Trophoblast cell (in vitro differentiated cells and primary cell): ENCODE measurements at regions not wholly inside any gene's neighbourhood (a gene's known extent, or its start where the extent isn't known, plus 50 kb on each side); places are given as distances from the start of the nearest gene placed in this dataset.

Experiments used
- DNase-seq, 2 donors: peaks; one replicate each; pipeline ENCODE4 v3.0.0-alpha.2; 2016
- H2AFZ ChIP-seq: 2 replicates; pipeline ENCODE4 v1.6.1; 2013; ENCODE audit warnings: low read length, moderate library complexity, mild to moderate bottlenecking; ENCODE audit not compliant: insufficient read depth, poor library complexity
- H2AK5ac ChIP-seq: 2 replicates; pipeline ENCODE4 v1.6.1; 2013; ENCODE audit warnings: mild to moderate bottlenecking, low read length
- H2BK120ac ChIP-seq: 2 replicates; pipeline ENCODE4 v1.6.1; 2013; ENCODE audit warnings: low read length, mild to moderate bottlenecking, moderate library complexity; ENCODE audit not compliant: insufficient read depth, poor library complexity
- H2BK12ac ChIP-seq: 2 replicates; pipeline ENCODE4 v1.6.1; 2013; ENCODE audit warnings: mild to moderate bottlenecking, low read length, moderate library complexity
- H2BK5ac ChIP-seq: 2 replicates; pipeline ENCODE4 v1.6.1; 2013; ENCODE audit warnings: low read length, low read depth, moderate library complexity, mild to moderate bottlenecking; ENCODE audit not compliant: poor library complexity
- H3K14ac ChIP-seq: 2 replicates; pipeline ENCODE4 v1.6.1; 2013; ENCODE audit warnings: mild to moderate bottlenecking, low read length
- H3K18ac ChIP-seq: 2 replicates; pipeline ENCODE4 v1.6.1; 2013; ENCODE audit warnings: mild to moderate bottlenecking, low read length
- H3K23ac ChIP-seq: 2 replicates; pipeline ENCODE4 v1.6.1; 2013; ENCODE audit warnings: low read length
- H3K27ac ChIP-seq: 2 replicates; pipeline ENCODE4 v1.5.1; 2013; ENCODE audit warnings: low read depth, mild to moderate bottlenecking, inconsistent platforms, low read length, moderate library complexity
- H3K27me3 ChIP-seq: 2 replicates; pipeline ENCODE4 v1.6.1; 2013; ENCODE audit warnings: inconsistent platforms, mild to moderate bottlenecking, low read length, moderate library complexity; ENCODE audit not compliant: insufficient read depth
- H3K36me3 ChIP-seq, 2 experiments: 1 replicate in 1 of 2; 2 replicates in 1 of 2; pipeline ENCODE4 v1.6.1; 2013; ENCODE audit warnings: low read length in 2 of 2, mild to moderate bottlenecking in 2 of 2, moderate library complexity in 1 of 2; ENCODE audit not compliant: insufficient read depth in 2 of 2, control insufficient read depth in 1 of 2
- H3K4ac ChIP-seq: 2 replicates; pipeline ENCODE4 v1.6.1; 2013; ENCODE audit warnings: low read depth, mild to moderate bottlenecking, low read length, moderate library complexity
- H3K4me1 ChIP-seq, 2 experiments: 1 replicate in 1 of 2; 2 replicates in 1 of 2; pipeline ENCODE4 v1.6.1; 2013; ENCODE audit warnings: low read length in 2 of 2, mild to moderate bottlenecking in 2 of 2, moderate library complexity in 1 of 2; ENCODE audit not compliant: insufficient read depth in 2 of 2, control insufficient read depth in 1 of 2
- H3K4me2 ChIP-seq: 2 replicates; pipeline ENCODE4 v1.6.1; 2013; ENCODE audit warnings: inconsistent platforms, mild to moderate bottlenecking, low read length, moderate library complexity
- H3K4me3 ChIP-seq: 2 replicates; pipeline ENCODE4 v1.5.1; 2013; ENCODE audit warnings: mild to moderate bottlenecking, low read depth, low read length, inconsistent platforms
- H3K79me1 ChIP-seq: one replicate; pipeline ENCODE4 v1.6.1; 2013; ENCODE audit warnings: low read length
- H3K79me2 ChIP-seq: 2 replicates; pipeline ENCODE4 v1.6.1; 2013; ENCODE audit warnings: low read length, mild to moderate bottlenecking; ENCODE audit not compliant: control insufficient read depth, insufficient read depth, poor library complexity
- H3K9ac ChIP-seq: 2 replicates; pipeline ENCODE4 v1.6.1; 2013; ENCODE audit warnings: mild to moderate bottlenecking, low read length
- H3K9me3 ChIP-seq: 2 replicates; pipeline ENCODE4 v1.6.1; 2013; ENCODE audit warnings: low read depth, mild to moderate bottlenecking, control low read depth, inconsistent platforms, low read length; ENCODE audit not compliant: insufficient read depth
- H4K12ac ChIP-seq: 2 replicates; pipeline ENCODE4 v1.6.1; 2013; ENCODE audit warnings: low read depth, mild to moderate bottlenecking, low read length, moderate library complexity
- H4K8ac ChIP-seq: 2 replicates; pipeline ENCODE4 v1.6.1; 2013; ENCODE audit warnings: low read depth, mild to moderate bottlenecking, low read length, moderate library complexity
- H4K91ac ChIP-seq: one replicate; pipeline ENCODE4 v1.6.1; 2013; ENCODE audit warnings: low read depth, mild to moderate bottlenecking, low read length, moderate library complexity
- WGBS: extraction: QIAGEN DNeasy Blood & Tissue Kit; methylation state at CpG from one replicate; pipeline ENCODE4 v1.1.7; 2013; ENCODE audit warnings: missing lambda C conversion rate; ENCODE audit not compliant: insufficient read length, insufficient coverage; ENCODE audit errors: extremely low coverage; 5-methylcytosine and 5-hydroxymethylcytosine counted together

DNA sequence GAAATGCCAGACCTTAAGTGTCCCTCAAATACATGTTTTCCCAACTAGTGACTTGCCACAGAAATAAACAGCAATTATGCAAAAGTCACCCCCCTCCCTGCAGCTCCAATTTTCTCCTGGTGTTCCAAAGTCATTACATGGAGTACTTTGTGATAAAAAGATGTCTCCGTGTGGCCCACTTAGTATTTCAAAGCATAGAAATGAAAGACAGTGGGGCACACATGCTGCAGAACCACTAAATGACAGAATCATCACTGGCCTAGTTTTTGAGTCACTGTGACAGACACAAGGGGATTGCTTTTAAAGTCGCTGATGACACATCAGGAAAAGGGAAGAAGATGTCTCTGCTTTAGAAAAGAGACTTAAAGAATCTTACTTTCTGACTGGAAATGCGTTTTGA, 323.4 kb downstream of the PSAT1 start:
- no peak overlapping the region for H4K12ac ChIP-seq
- H2BK5ac ChIP-seq = no peak overlapping the region
- H4K91ac ChIP-seq = no peak overlapping the region
- H3K4ac ChIP-seq = no peak overlapping the region
- H3K9me3 ChIP-seq = no peaks in the 10 kb centered on the region
- H3K27ac ChIP-seq = no peak overlapping the region
- H3K18ac ChIP-seq = no peak overlapping the region
- H4K8ac ChIP-seq = no peak overlapping the region
- H2BK12ac ChIP-seq = no peak overlapping the region
- H3K4me1 ChIP-seq = no peaks in the 10 kb centered on the region
- H3K4me2 ChIP-seq = no peak overlapping the region
- no peaks in the 10 kb centered on the region for H3K79me2 ChIP-seq
- no peak overlapping the region for H3K14ac ChIP-seq
- no peak overlapping the region for H2AFZ ChIP-seq
- no peak overlapping the region for H2BK120ac ChIP-seq
- no peak overlapping the region for H2AK5ac ChIP-seq
- H3K9ac ChIP-seq = no peak overlapping the region
- no peaks in the 10 kb centered on the region for H3K36me3 ChIP-seq
- H3K23ac ChIP-seq = no peak overlapping the region
- H3K27me3 ChIP-seq = no peaks in the 10 kb centered on the region
- no CpG with 5 or more reads among the region's 3 CpGs for WGBS
- no peaks in the 10 kb centered on the region for H3K79me1 ChIP-seq
- H3K4me3 ChIP-seq = no peak overlapping the region
- DNase-seq = no peak

- no peaks in the 10 kb centered on the region for H3K9me3 ChIP-seq
- H3K79me1 ChIP-seq = no peaks in the 10 kb centered on the region
- no peak overlapping the region for H4K12ac ChIP-seq
- WGBS = no CpG with 5 or more reads among the region's 5 CpGs
- H3K4ac ChIP-seq = no peak overlapping the region
- H2BK12ac ChIP-seq = no peak overlapping the region
- no peak overlapping the region for H3K4me3 ChIP-seq
- H3K4me2 ChIP-seq = no peak overlapping the region
- no peak overlapping the region for H3K14ac ChIP-seq
- no peak overlapping the region for H3K18ac ChIP-seq
- H2BK120ac ChIP-seq = no peak overlapping the region
- H2BK5ac ChIP-seq = no peak overlapping the region
- no peak overlapping the region for H3K27ac ChIP-seq
- no peak overlapping the region for H4K91ac ChIP-seq
- no peak overlapping the region for H2AK5ac ChIP-seq
- no peaks in the 10 kb centered on the region for H3K79me2 ChIP-seq
- no peak overlapping the region for H3K23ac ChIP-seq
- H3K27me3 ChIP-seq = no peaks in the 10 kb centered on the region
- no peaks in the 10 kb centered on the region for H3K36me3 ChIP-seq
- no peak for DNase-seq
- H3K9ac ChIP-seq = no peak overlapping the region
- H3K4me1 ChIP-seq = no peaks in the 10 kb centered on the region
- H2AFZ ChIP-seq = no peak overlapping the region
- no peak overlapping the region for H4K8ac ChIP-seq
These were observed 323.8 kb downstream of the PSAT1 start for GRCh38 chr9:78620764-78621163.

GRCh38 chr9:78622126-78622525, 325.2 kb downstream of the PSAT1 start:
- Histone ChIP-seq H4K91ac (no peak overlapping the region), H3K36me3 (no peaks in the 10 kb centered on the region), H3K4me1 (no peaks in the 10 kb centered on the region), H4K12ac (no peak overlapping the region), H2AFZ (no peak overlapping the region), H4K8ac (no peak overlapping the region), H3K79me1 (no peaks in the 10 kb centered on the region), H3K18ac (no peak overlapping the region), H3K23ac (no peak overlapping the region), H3K27me3 (no peaks in the 10 kb centered on the region), H3K79me2 (no peaks in the 10 kb centered on the region), H2BK120ac (no peak overlapping the region), H3K4ac (no peak overlapping the region), H3K9ac (no peak overlapping the region), H2BK5ac (no peak overlapping the region), H3K4me3 (no peak overlapping the region), H3K9me3 (no peaks in the 10 kb centered on the region), H3K27ac (no peak overlapping the region), H2AK5ac (no peak overlapping the region), H3K4me2 (no peak overlapping the region), H2BK12ac (no peak overlapping the region), H3K14ac (no peak overlapping the region)
- DNase-seq = no peak
- WGBS = no CpG with 5 or more reads among the region's 2 CpGs

DNA sequence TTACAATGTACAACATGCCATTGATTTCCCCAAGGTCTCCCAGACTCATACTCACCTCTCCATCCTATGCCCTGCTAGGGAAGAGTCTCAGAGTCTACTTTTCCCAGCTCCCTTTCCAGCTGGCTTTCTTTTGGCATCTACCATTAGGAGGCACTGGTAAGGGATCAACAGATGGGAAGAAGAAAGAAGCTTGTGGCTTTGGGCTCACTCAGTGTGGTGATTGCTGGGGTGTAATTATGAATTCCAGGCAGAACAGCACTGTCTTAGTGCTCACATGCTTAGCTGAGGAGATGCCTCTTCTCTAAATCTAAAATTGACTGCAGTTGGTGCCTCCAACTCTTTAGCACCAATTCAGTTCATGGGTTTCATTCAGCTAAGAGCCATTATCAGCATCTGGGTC, 330.0 kb downstream of the PSAT1 start:
- H3K9ac ChIP-seq = no peak overlapping the region
- H4K91ac ChIP-seq = no peak overlapping the region
- no peaks in the 10 kb centered on the region for H3K4me1 ChIP-seq
- no peak overlapping the region for H2AK5ac ChIP-seq
- no peak for DNase-seq
- H3K23ac ChIP-seq = no peak overlapping the region
- no peak overlapping the region for H3K27ac ChIP-seq
- no peak overlapping the region for H3K4ac ChIP-seq
- H3K9me3 ChIP-seq = no peaks in the 10 kb centered on the region
- no peak overlapping the region for H3K18ac ChIP-seq
- H2BK120ac ChIP-seq = no peak overlapping the region
- H3K14ac ChIP-seq = no peak overlapping the region
- H3K36me3 ChIP-seq = no peaks in the 10 kb centered on the region
- no peak overlapping the region for H2BK5ac ChIP-seq
- no peaks in the 10 kb centered on the region for H3K79me1 ChIP-seq
- no peaks in the 10 kb centered on the region for H3K27me3 ChIP-seq
- H3K4me2 ChIP-seq = no peak overlapping the region
- no peaks in the 10 kb centered on the region for H3K79me2 ChIP-seq
- no peak overlapping the region for H4K8ac ChIP-seq
- no peak overlapping the region for H2BK12ac ChIP-seq
- H4K12ac ChIP-seq = no peak overlapping the region
- H3K4me3 ChIP-seq = no peak overlapping the region
- no peak overlapping the region for H2AFZ ChIP-seq

- H3K79me1 ChIP-seq = no peaks in the 10 kb centered on the region
- H2AK5ac ChIP-seq = no peak overlapping the region
- H4K12ac ChIP-seq = no peak overlapping the region
- no peak overlapping the region for H3K4ac ChIP-seq
- no peak overlapping the region for H3K9ac ChIP-seq
- no peak for DNase-seq
- no peak overlapping the region for H3K27ac ChIP-seq
- no peak overlapping the region for H3K4me3 ChIP-seq
- no peaks in the 10 kb centered on the region for H3K4me1 ChIP-seq
- H2BK120ac ChIP-seq = no peak overlapping the region
- no peak overlapping the region for H4K91ac ChIP-seq
- H3K36me3 ChIP-seq = no peaks in the 10 kb centered on the region
- H2AFZ ChIP-seq = no peak overlapping the region
- no peaks in the 10 kb centered on the region for H3K79me2 ChIP-seq
- no peak overlapping the region for H3K14ac ChIP-seq
- H2BK12ac ChIP-seq = no peak overlapping the region
- H3K4me2 ChIP-seq = no peak overlapping the region
- no peak overlapping the region for H4K8ac ChIP-seq
- H3K9me3 ChIP-seq = no peaks in the 10 kb centered on the region
- H2BK5ac ChIP-seq = no peak overlapping the region
- no peak overlapping the region for H3K18ac ChIP-seq
- H3K23ac ChIP-seq = no peak overlapping the region
- WGBS = no CpG with 5 or more reads among the region's 4 CpGs
- H3K27me3 ChIP-seq = no peaks in the 10 kb centered on the region
These were observed 334.0 kb downstream of the PSAT1 start for GRCh38 chr9:78630966-78631365.
